HG02938 (cell line): ENCODE measurements at regions not wholly inside any gene's neighbourhood (a gene's known extent, or its start where the extent isn't known, plus 50 kb on each side); places are given as distances from the start of the nearest gene placed in this dataset.
"Not testable (repeated sequence)": the region's sequence is repeated elsewhere in the genome, so short reads cannot be mapped to it uniquely, and the experiment has no call there.

Source experiments
- ATAC-seq: cut with Tn5 transposase; IDR thresholded peaks from one replicate; pipeline ENCODE4 v1.9.1; 2021; ENCODE audit warnings: mild to moderate bottlenecking, moderate library complexity; ENCODE audit not compliant: unreplicated experiment

DNA sequence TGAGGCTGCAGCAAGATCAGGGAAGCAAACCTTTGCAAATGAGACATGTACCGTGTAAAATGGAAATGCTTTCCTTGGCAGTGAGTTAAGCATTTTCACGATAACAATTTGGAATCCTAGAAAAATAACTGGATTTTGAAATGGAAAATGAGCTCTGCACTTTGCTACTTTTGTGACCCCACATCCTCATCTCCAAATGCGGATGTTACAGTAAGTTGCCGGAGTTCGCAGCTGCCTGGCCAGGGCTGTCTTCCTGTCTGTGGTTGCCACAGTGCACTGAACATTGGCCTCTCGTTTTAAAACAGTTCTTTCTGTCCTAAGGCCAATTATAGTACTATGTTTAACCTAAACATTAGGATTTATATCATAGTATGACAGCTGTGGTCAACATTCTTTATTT is 136.2 kb upstream of the FZD8 start:
- no peak for ATAC-seq

DNA sequence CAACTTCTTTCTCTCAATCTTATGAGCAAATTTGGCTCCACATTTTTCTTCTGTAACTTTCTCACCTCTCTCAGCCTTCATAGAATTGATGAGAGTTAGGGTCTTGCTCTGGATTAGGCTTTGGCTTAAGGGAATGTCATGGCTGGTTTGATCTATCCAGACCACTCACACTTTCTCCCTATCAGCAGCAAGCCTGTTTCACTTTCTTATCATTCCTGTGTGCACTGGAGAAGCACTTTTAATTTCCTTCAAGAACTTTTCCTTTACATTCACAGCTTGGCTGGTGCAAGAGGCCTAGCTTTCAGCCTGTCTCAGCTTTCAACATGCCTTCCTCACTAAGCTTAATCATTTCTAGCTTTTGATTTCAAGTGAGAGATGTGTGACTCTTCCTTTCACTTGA is 134.5 kb upstream of the FZD8 start:
- ATAC-seq, result not testable (repeated sequence)

- ATAC-seq, result no peak
These were observed 132.0 kb upstream of the FZD8 start for GRCh38 chr10:35774109-35774508.

GRCh38 chr10:35770817-35771355 is 128.8 kb upstream of the FZD8 start:
- ATAC-seq, result no peak

- ATAC-seq, result no peak
These were observed 127.7 kb upstream of the FZD8 start for GRCh38 chr10:35769795-35770194.

- ATAC-seq, result no peak
These were observed 126.6 kb upstream of the FZD8 start for GRCh38 chr10:35768731-35769130.

DNA sequence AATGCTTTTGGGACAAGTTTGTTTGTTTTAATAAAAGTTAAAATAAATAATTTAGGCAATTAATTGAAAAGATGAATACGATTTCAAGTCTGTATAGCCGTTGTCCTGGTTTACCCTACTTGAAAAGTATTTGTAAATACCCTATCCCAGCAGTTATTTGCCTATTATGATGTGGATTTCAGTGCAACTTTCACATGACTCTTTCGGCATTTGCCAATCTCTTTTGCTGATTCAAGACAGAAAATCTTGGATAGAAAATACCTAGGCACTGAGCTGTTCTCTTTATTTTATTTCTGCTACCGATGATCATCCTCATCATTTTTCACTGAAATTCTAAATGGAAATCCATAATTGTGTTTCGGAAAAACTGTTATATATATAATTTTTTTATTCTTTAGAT is 125.9 kb upstream of the FZD8 start:
- no peak for ATAC-seq

DNA sequence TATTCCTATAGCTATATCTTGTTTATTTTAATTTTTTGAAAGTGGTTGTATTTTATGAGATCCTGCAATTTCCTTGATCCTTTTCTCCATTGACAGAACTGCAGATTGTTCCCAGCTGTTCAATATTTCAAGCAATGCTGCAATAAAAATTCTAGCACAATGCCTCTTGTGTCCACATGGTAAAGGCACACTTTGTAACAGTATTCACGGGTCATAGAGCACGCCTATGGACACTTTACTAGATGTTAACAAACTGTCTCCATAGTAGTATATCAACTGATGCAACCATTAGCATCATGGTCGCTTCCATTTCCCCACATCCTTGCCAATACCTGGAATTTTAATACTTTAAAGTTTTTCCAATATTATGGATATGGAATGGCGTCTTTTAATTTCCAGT is 123.9 kb upstream of the FZD8 start:
- no peak for ATAC-seq

DNA sequence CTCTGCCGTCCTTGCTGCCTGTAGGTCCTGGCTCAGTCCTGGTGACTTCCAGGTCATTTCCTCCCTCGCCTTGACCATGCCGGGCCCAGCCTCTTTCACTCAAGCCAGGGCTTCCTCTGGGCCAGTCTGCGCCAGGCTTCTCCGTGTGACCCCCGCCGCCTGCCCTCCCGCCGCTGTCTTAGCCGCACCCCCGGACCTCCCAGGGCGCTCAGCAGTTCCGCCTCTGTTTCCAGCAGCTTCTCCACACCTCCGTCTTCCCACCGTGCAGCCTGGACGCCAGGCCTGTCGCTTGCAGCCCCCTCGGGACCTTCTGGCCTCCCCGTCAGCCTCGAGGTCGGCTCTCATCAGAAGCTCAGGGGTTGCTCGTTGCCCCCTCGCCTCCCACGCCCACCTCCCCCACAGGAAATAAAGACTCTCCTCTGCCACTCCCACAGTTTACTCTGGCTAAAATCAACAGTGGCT is 123.0 kb upstream of the FZD8 start:
- no peak for ATAC-seq

GRCh38 chr10:35762311-35763030 is 120.4 kb upstream of the FZD8 start:
- no peak for ATAC-seq

GRCh38 chr10:35758076-35758475 is 116.0 kb upstream of the FZD8 start:
- no peak for ATAC-seq

GRCh38 chr10:35754519-35754918 is 112.4 kb upstream of the FZD8 start:
- no peak for ATAC-seq

- no peak for ATAC-seq
These were observed 110.7 kb upstream of the FZD8 start for GRCh38 chr10:35752469-35753461.

GRCh38 chr10:35751347-35751746 is 109.3 kb upstream of the FZD8 start:
- no peak for ATAC-seq

- no peak for ATAC-seq
These were observed 107.1 kb upstream of the FZD8 start for GRCh38 chr10:35749230-35749629.

DNA sequence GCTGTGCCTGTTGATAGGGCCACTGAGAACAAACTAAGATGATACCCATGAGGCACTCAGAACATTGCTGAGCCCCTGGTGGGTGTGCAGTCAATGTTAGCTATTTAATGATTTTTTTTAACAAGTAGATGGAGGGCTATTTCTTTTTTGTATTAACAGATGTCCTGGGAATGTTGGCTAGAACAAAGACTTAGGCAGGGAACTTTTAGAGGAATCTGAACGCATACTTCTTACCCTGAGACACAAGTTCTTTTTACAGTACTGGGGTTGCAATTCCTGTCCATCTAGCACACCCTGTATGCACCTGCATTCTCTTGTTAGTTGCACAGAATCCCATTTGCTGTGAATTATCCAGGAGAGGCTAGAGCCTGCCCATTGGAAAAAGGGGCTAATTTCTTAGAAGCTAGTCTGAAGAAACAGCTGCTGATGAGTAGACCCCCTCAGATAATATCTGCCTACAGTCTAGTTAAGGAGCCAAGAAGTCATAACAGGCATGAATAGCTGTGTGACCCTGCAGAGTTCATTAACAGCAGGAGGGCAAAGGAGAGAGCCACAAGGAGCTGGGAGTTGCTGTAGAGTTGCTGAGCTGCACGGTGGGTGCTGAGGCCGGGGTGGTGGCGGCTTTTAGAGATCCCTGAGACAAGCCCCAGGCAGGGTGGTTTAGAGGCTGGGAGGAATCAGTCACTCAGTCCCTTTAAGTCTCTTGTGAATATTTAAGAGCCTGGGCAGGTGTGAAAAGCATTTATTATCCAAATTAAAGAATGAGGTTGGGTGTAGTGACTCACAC is 103.7 kb upstream of the FZD8 start:
- ATAC-seq, result no peak

GRCh38 chr10:35743851-35744250 is 101.8 kb upstream of the FZD8 start:
- ATAC-seq, result no peak

DNA sequence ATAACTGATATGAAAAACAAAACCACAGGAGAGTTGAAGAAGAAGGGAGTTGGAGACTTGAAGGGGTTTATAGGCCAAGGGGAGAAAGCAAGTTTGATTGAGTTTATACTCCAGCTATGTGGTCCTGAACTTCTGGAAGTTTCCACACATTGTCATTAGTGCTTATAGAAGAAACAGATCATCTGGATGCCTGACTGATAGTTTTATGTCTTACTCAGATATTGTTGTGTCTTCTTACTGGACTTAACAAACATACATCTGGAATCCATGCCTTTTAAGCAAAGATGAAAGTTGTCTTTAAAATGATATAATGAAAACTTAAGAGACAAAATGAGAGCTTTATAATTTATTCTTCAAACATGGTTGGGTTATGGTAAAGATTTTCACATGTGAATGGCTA is 101.3 kb upstream of the FZD8 start:
- no peak for ATAC-seq

DNA sequence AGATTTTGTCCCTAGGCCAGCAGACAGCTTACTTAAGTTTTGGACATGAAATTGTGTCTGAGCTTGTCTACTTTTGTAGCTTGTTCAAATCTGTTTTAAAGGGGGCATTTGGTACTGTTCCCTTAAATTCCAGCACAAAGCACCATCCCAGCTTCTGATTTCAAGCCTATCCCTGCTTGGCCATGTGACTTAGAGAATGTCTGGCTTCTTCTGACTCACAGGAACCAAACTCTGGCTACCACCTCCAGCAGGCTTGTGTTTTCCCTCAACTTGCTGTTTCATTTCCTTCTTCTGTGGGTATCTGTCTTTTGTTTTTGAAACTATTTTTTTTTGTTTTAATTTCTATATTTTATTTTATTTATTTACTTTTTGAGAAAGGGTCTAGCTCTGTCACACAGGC is 97.9 kb upstream of the FZD8 start:
- ATAC-seq, result no peak

- ATAC-seq, result no peak
These were observed 93.3 kb upstream of the FZD8 start for GRCh38 chr10:35735412-35735811.

DNA sequence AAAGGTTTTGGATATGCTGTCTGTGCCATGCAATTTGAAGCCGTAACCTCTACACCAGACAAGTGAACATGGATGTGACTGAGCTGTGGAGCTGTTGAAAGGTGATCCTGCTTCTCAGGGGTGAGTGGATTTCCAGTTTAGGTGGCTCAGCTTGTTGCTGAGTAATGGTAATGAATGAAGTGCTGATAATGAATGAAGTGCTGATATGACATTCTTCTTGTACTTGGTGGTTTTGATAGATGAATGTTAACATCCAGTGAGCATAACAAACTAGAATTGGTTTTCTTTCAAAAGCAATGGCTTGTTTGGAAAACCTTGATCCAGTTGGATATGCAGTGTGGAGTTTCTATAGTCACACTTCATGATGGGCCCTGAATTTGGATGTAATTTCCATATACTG is 89.7 kb upstream of the FZD8 start:
- no peak for ATAC-seq
